CD4-positive, CD25-positive, alpha-beta regulatory T cell (primary cell): ENCODE measurements at regions not wholly inside any gene's neighbourhood (a gene's known extent, or its start where the extent isn't known, plus 50 kb on each side); places are given as distances from the start of the nearest gene placed in this dataset.
"Not testable (repeated sequence)": the region's sequence is repeated elsewhere in the genome, so short reads cannot be mapped to it uniquely, and the experiment has no call there.

ENCODE experiments used
- ATAC-seq, 2 donors: fragments of 150-1000 bp; cut with Tn5 transposase; one replicate each; pipeline ENCODE4 v1.10.0; 2021; ENCODE audit warnings: low read depth in 2 of 2, moderate number of reproducible peaks in 2 of 2, moderate library complexity in 1 of 2
- DNase-seq, 3 donors: peaks; one replicate each; pipeline versions ENCODE4 v3.0.0 to v3.0.0-alpha.2; 2012 to 2022; ENCODE audit warnings: mixed read lengths in 1 of 3
- H3K27ac ChIP-seq: one replicate; pipeline ENCODE4 v1.7.0; 2013; ENCODE audit warnings: mild to moderate bottlenecking, low read length; ENCODE audit not compliant: insufficient read depth, poor library complexity, severe bottlenecking
- H3K27me3 ChIP-seq: one replicate; pipeline ENCODE4 v1.7.0; 2013; ENCODE audit warnings: low read length; ENCODE audit not compliant: control insufficient read depth, insufficient read depth
- H3K36me3 ChIP-seq: one replicate; pipeline ENCODE4 v1.7.0; 2013; ENCODE audit warnings: mild to moderate bottlenecking, low read length, moderate library complexity; ENCODE audit not compliant: control insufficient read depth, insufficient read depth
- H3K4me1 ChIP-seq: 2 replicates; pipeline ENCODE4 v1.7.0; 2013; ENCODE audit warnings: mild to moderate bottlenecking, low read length; ENCODE audit not compliant: insufficient read depth, control insufficient read depth, poor library complexity, severe bottlenecking
- H3K4me3 ChIP-seq: one replicate; pipeline ENCODE4 v1.7.0; 2013; ENCODE audit warnings: low read depth, mild to moderate bottlenecking, low read length, moderate library complexity
- H3K9me3 ChIP-seq, 2 experiments: 1 replicate in 1 of 2; 2 replicates in 1 of 2; pipeline ENCODE4 v1.7.0; 2013; ENCODE audit warnings: low read length in 2 of 2, mild to moderate bottlenecking in 1 of 2, moderate library complexity in 1 of 2; ENCODE audit not compliant: control insufficient read depth in 2 of 2
- H3K27ac Mint-ChIP-seq, 3 donors: one replicate each; pipeline ENCODE4 v1.8.0; 2020 to 2022; ENCODE audit warnings: mild to moderate bottlenecking in 3 of 3, mixed read lengths in 3 of 3, moderate library complexity in 2 of 3
- H3K27me3 Mint-ChIP-seq: one replicate; pipeline ENCODE4 v1.8.0; 2022; ENCODE audit warnings: mild to moderate bottlenecking, mixed read lengths
- H3K36me3 Mint-ChIP-seq: one replicate; pipeline ENCODE4 v1.8.0; 2020; ENCODE audit warnings: mixed read lengths
- H3K4me1 Mint-ChIP-seq, 4 donors: one replicate each; pipeline ENCODE4 v1.8.0; 2020 to 2022; ENCODE audit warnings: mixed read lengths in 4 of 4, mild to moderate bottlenecking in 1 of 4
- H3K4me3 Mint-ChIP-seq, 4 donors: one replicate each; pipeline ENCODE4 v1.8.0; 2020 to 2022; ENCODE audit warnings: mild to moderate bottlenecking in 4 of 4, mixed read lengths in 4 of 4, moderate library complexity in 3 of 4
- H3K9me3 Mint-ChIP-seq, 7 donors: one replicate each; pipeline ENCODE4 v1.8.0; 2020 to 2022; ENCODE audit warnings: mixed read lengths in 7 of 7, mild to moderate bottlenecking in 3 of 7, moderate library complexity in 2 of 7

DNA sequence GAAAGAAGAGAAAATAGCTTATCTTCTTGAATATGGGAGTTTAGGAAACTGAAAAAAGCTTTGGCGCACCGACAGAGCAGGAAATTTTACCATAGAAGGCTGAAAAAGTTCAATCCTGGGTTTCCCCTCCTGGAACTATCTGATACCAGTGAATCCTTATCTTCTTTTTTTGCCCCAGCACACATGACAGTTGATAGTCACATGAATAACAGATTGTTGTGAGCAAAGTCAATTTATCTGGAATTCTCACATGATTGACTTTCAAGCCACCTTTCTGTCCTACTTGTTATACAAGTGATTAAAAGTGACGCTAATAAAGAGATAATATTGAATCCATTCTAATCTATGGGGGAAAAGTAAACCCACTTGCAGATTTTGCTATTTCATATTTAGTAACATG lies 365.8 kb upstream of the NPVF start:
- no peak overlapping the region for H3K4me3 Mint-ChIP-seq
- H3K4me1 Mint-ChIP-seq, result no peaks in the 10 kb centered on the region
- DNase-seq (no peak), ATAC-seq (no peak)
- Histone ChIP-seq H3K36me3 (no peaks in the 10 kb centered on the region), H3K27ac (no peak overlapping the region), H3K4me1 (no peaks in the 10 kb centered on the region), H3K4me3 (no peak overlapping the region), H3K27me3 (peaks cover 5% of the 10 kb centered on the region), H3K9me3 (no peaks in the 10 kb centered on the region)
- H3K36me3 Mint-ChIP-seq, result no peaks in the 10 kb centered on the region
- H3K9me3 Mint-ChIP-seq, result peaks cover 0 to 4% (median 0%) of the 10 kb centered on the region in 7 donors
- peaks cover 21% of the 10 kb centered on the region for H3K27me3 Mint-ChIP-seq
- H3K27ac Mint-ChIP-seq, result no peak overlapping the region

GRCh38 chr7:25594728-25595127 lies 366.4 kb upstream of the NPVF start:
- no peak for DNase-seq
- H3K36me3 Mint-ChIP-seq, result no peaks in the 10 kb centered on the region
- Histone ChIP-seq H3K27me3 (peaks cover 3% of the 10 kb centered on the region), H3K4me1 (no peaks in the 10 kb centered on the region), H3K27ac (no peak overlapping the region), H3K9me3 (no peaks in the 10 kb centered on the region), H3K4me3 (no peak overlapping the region), H3K36me3 (no peaks in the 10 kb centered on the region)
- H3K4me3 Mint-ChIP-seq, result no peak overlapping the region
- H3K27me3 Mint-ChIP-seq, result peaks cover 21% of the 10 kb centered on the region
- H3K27ac Mint-ChIP-seq, result no peak overlapping the region
- no peak for ATAC-seq
- H3K9me3 Mint-ChIP-seq, result peaks cover 0 to 4% (median 0%) of the 10 kb centered on the region in 7 donors
- no peaks in the 10 kb centered on the region for H3K4me1 Mint-ChIP-seq

GRCh38 chr7:25595996-25596395 lies 367.7 kb upstream of the NPVF start:
- DNase-seq (no peak), ATAC-seq (no peak)
- Histone ChIP-seq H3K27ac (no peak overlapping the region), H3K4me1 (no peaks in the 10 kb centered on the region), H3K36me3 (no peaks in the 10 kb centered on the region), H3K27me3 (peaks cover 4% of the 10 kb centered on the region), H3K9me3 (no peaks in the 10 kb centered on the region), H3K4me3 (no peak overlapping the region)
- Mint-ChIP-seq H3K4me1 (no peaks in the 10 kb centered on the region), H3K27me3 (peaks cover 17% of the 10 kb centered on the region), H3K4me3 (no peak overlapping the region), H3K9me3 (peaks cover 0 to 4% (median 0%) of the 10 kb centered on the region in 7 donors), H3K27ac (no peak overlapping the region), H3K36me3 (no peaks in the 10 kb centered on the region)

DNA sequence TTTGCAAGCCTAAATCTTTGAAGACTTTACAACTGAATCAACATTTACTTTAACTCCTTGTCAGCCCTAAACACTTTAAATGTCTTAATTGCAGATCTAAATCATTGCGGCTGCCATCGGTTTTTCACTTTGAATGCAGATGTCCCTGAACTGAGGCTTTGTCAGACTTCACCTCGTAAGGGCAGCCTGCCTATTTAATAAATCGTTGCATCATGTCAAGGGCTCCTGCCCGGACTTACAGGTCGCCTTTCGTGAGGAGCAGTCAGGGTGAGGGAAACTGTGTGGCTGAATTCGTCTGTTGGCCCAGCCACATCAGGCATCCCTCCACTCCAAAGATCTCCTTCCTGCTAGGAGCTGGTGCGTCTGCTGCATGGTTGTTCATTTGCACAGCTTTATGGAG lies 368.2 kb upstream of the NPVF start:
- Mint-ChIP-seq H3K9me3 (peaks cover 0 to 4% (median 0%) of the 10 kb centered on the region in 7 donors), H3K36me3 (no peaks in the 10 kb centered on the region), H3K27me3 (peaks cover 17% of the 10 kb centered on the region), H3K27ac (no peak overlapping the region), H3K4me1 (no peaks in the 10 kb centered on the region), H3K4me3 (no peak overlapping the region)
- DNase-seq, result no peak
- Histone ChIP-seq H3K4me1 (no peaks in the 10 kb centered on the region), H3K36me3 (no peaks in the 10 kb centered on the region), H3K27ac (no peak overlapping the region), H3K9me3 (no peaks in the 10 kb centered on the region), H3K27me3 (peaks cover 8% of the 10 kb centered on the region), H3K4me3 (no peak overlapping the region)
- ATAC-seq, result no peak

DNA sequence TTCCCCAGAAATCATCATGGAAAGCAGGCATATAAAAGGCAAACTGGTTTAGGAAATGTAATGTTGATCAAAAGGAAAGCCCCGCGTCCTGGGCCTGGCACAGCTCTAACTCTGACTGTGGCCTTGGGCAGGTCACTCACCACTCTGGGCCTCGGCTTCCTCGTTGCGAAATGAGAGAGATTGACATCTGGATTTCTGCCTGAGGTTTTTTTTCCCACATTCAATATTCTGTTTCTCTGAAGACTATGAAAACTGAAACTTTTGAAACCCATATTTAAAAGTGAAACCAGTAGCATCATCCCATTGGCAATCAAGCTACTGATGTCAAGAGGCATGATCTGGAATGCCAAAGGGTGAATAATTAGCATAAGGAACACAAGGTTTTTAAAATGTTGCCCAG lies 369.7 kb upstream of the NPVF start:
- no peaks in the 10 kb centered on the region for H3K4me1 ChIP-seq
- Mint-ChIP-seq H3K4me1 (no peaks in the 10 kb centered on the region), H3K9me3 (peaks cover 0 to 4% (median 0%) of the 10 kb centered on the region in 7 donors), H3K4me3 (no peak overlapping the region), H3K36me3 (no peaks in the 10 kb centered on the region), H3K27me3 (peaks cover 17% of the 10 kb centered on the region), H3K27ac (no peak overlapping the region)
- no peaks in the 10 kb centered on the region for H3K9me3 ChIP-seq
- no peaks in the 10 kb centered on the region for H3K36me3 ChIP-seq
- H3K27me3 ChIP-seq, result peaks cover 9% of the 10 kb centered on the region
- ATAC-seq (no peak), DNase-seq (no peak)
- H3K4me3 ChIP-seq, result no peak overlapping the region
- H3K27ac ChIP-seq, result no peak overlapping the region

GRCh38 chr7:25598765-25599164 lies 370.5 kb upstream of the NPVF start:
- Histone ChIP-seq H3K27ac (no peak overlapping the region), H3K27me3 (peaks cover 6% of the 10 kb centered on the region), H3K36me3 (no peaks in the 10 kb centered on the region), H3K9me3 (no peaks in the 10 kb centered on the region), H3K4me3 (no peak overlapping the region), H3K4me1 (no peaks in the 10 kb centered on the region)
- Mint-ChIP-seq H3K4me1 (no peaks in the 10 kb centered on the region), H3K27ac (no peak overlapping the region), H3K4me3 (no peak overlapping the region), H3K27me3 (peaks cover 17% of the 10 kb centered on the region), H3K36me3 (no peaks in the 10 kb centered on the region), H3K9me3 (peaks cover 0 to 4% (median 0%) of the 10 kb centered on the region in 7 donors)
- no peak for ATAC-seq
- DNase-seq, result no peak

DNA sequence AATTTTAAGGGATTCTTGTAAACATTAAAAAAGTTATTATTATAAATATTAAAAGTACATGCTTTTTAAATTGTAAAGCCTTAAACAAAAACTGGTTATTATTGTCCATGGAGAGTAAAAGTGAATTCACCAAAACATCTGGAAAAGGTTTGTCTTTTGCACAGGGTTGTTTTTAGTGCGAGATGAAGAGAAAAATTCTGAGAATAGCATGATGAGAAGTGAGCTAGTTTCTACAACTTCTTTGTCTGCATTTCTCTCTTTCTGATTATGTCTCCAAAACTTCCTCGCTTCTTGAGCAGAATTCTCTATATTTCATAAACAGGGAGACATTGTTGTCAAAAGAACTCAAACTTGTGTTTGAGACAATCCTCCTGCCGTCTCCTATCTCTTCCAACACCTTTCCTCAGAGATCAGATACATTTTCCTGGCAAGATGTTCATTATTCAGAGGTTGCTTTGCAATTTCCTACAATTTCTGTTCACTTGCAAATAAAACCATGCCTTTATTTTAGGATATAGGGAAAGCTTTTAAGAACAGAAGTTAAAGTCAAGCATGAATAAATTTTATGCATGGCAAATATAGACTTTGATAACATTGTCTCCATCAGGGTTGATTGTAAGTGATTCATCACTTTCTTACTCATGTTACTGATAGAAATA lies 372.1 kb upstream of the NPVF start:
- peaks cover 0 to 4% (median 0%) of the 10 kb centered on the region in 7 donors for H3K9me3 Mint-ChIP-seq
- H3K27ac Mint-ChIP-seq, result no peak overlapping the region
- Histone ChIP-seq H3K4me1 (no peaks in the 10 kb centered on the region), H3K4me3 (no peak overlapping the region), H3K9me3 (no peaks in the 10 kb centered on the region), H3K36me3 (no peaks in the 10 kb centered on the region), H3K27me3 (peaks cover 6% of the 10 kb centered on the region), H3K27ac (no peak overlapping the region)
- H3K4me3 Mint-ChIP-seq, result no peak overlapping the region
- peaks cover 13% of the 10 kb centered on the region for H3K27me3 Mint-ChIP-seq
- ATAC-seq, result no peak
- H3K36me3 Mint-ChIP-seq, result no peaks in the 10 kb centered on the region
- no peaks in the 10 kb centered on the region for H3K4me1 Mint-ChIP-seq
- DNase-seq, result no peak

DNA sequence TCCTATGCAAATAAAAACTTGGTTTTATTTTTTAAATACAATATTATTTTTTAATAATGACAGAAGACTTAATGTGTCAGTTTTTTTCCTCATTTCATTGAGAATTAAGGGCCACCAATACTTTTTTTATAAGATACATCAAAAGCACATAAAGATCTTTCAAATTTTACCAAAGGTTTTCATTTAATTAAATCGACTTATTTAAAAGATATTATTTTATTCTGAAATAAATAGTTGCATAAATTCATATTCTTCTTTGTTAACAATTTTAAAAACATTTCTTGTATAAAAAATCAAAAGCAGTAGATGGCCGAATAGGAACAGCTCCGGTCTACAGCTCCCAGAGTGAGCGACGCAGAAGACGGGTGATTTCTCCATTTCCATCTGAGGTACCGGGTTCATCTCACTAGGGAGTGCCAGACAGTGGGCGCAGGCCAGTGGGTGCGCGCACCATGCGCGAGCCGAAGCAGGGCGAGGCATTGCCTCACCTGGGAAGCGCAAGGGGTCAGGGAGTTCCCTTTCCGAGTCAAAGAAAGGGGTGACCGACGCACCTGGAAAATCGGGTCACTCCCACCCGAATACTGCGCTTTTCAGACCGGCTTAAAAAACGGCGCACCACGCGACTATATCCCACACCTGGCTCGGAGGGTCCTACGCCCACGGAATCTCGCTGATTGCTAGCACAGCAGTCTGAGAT lies 374.6 kb upstream of the NPVF start:
- not testable (repeated sequence) for H3K36me3 ChIP-seq, H3K4me1 Mint-ChIP-seq, H3K27me3 ChIP-seq, H3K36me3 Mint-ChIP-seq, H3K27ac ChIP-seq, H3K27me3 Mint-ChIP-seq, ATAC-seq, H3K4me1 ChIP-seq, H3K27ac Mint-ChIP-seq, DNase-seq, H3K9me3 ChIP-seq, H3K4me3 ChIP-seq, H3K9me3 Mint-ChIP-seq
- H3K4me3 Mint-ChIP-seq, result peak overlapping the region in 2 of 4 donors; percentile 35 to 66
